Caco-2 (cell line): ENCODE measurements at regions not wholly inside any gene's neighbourhood (a gene's known extent, or its start where the extent isn't known, plus 50 kb on each side); places are given as distances from the start of the nearest gene placed in this dataset.

Experiments
- BruUV-seq: library from RNA; stranded (reverse); fragments of 400-500 nt; replicated peaks from 2 replicates; lab custom pipeline; 2021; lab: Mats Ljungman, UMichigan
- CTCF ChIA-PET: fragments of 300-600 bp; sonication (Branson Sonifier 250); formaldehyde crosslinking; loops from one replicate; lab custom pipeline; 2022; ENCODE audit warnings: antibody characterized with exemption; lab: Charles Lee
- POLR2A ChIA-PET: fragments of 300-600 bp; sonication (Branson Sonifier 250); formaldehyde crosslinking; loops from one replicate; lab custom pipeline; 2022; ENCODE audit warnings: antibody characterized with exemption; lab: Charles Lee
- DNase-seq, 2 experiments: peaks; one replicate each; pipeline versions ENCODE4 v3.0.0 to v3.0.0-alpha.2; 2020 to 2022
- H3K27me3 ChIP-seq: replicated peaks from 2 replicates; pipeline ENCODE4 v1.6.0; 2011; ENCODE audit warnings: low read length; ENCODE audit not compliant: control insufficient read depth, insufficient read depth
- H3K36me3 ChIP-seq: 2 replicates; pipeline ENCODE4 v1.5.1; 2011; ENCODE audit warnings: low read length; ENCODE audit not compliant: control insufficient read depth, insufficient read depth
- H3K4me1 ChIP-seq: fragments of 250-450 bp; sonication (Bioruptor Pico); 2 replicates; pipeline ENCODE4 v1.5.1; 2020; ENCODE audit warnings: mild to moderate bottlenecking
- H3K4me3 ChIP-seq: 2 replicates; pipeline ENCODE4 v1.5.1; 2011; ENCODE audit warnings: low read depth, mild to moderate bottlenecking, control low read depth, low read length
- H3K9me3 ChIP-seq: fragments of 250-450 bp; sonication (Bioruptor Pico); 2 replicates; pipeline ENCODE4 v1.5.1; 2020; ENCODE audit warnings: mild to moderate bottlenecking, moderate library complexity
- H3K27ac Mint-ChIP-seq: one replicate; pipeline ENCODE4 v1.8.0; 2022; ENCODE audit warnings: mixed read lengths; ENCODE audit not compliant: unreplicated experiment
- H3K27me3 Mint-ChIP-seq: one replicate; pipeline ENCODE4 v1.8.0; 2022; ENCODE audit warnings: mixed read lengths; ENCODE audit not compliant: insufficient read depth, unreplicated experiment
- H3K36me3 Mint-ChIP-seq: one replicate; pipeline ENCODE4 v1.8.0; 2022; ENCODE audit warnings: mild to moderate bottlenecking, mixed read lengths; ENCODE audit not compliant: insufficient read depth, unreplicated experiment
- H3K4me1 Mint-ChIP-seq: one replicate; pipeline ENCODE4 v1.8.0; 2022; ENCODE audit warnings: low read depth, mixed read lengths; ENCODE audit not compliant: unreplicated experiment
- H3K4me3 Mint-ChIP-seq: one replicate; pipeline ENCODE4 v1.8.0; 2022; ENCODE audit warnings: mild to moderate bottlenecking, moderate library complexity, mixed read lengths; ENCODE audit not compliant: unreplicated experiment
- H3K9me3 Mint-ChIP-seq: one replicate; pipeline ENCODE4 v1.8.0; 2022; ENCODE audit warnings: mixed read lengths; ENCODE audit not compliant: unreplicated experiment
- intact Hi-C: fragments of 100-400 bp; cut with micrococcal nuclease; formaldehyde crosslinking; loops from one replicate; pipeline ENCODE4 v1.10.0; 2022; ENCODE audit not compliant: unreplicated experiment
- TF ChIP-seq, protein P1 (sequence below), 2 experiments: fragments of 200-600 bp in 1 of 2; IDR thresholded peaks; 1 replicate in 1 of 2; 2 replicates in 1 of 2; pipeline versions ENCODE4 v1.5.1 to v1.8.0; 2011 to 2022; ENCODE audit warnings: antibody characterized with exemption in 1 of 2, control low read depth in 1 of 2, inconsistent platforms in 1 of 2, low read depth in 1 of 2, low read length in 1 of 2, mild to moderate bottlenecking in 1 of 2, moderate library complexity in 1 of 2; ENCODE audit not compliant: insufficient read depth in 1 of 2, severe bottlenecking in 1 of 2, unreplicated experiment in 1 of 2

DNA sequence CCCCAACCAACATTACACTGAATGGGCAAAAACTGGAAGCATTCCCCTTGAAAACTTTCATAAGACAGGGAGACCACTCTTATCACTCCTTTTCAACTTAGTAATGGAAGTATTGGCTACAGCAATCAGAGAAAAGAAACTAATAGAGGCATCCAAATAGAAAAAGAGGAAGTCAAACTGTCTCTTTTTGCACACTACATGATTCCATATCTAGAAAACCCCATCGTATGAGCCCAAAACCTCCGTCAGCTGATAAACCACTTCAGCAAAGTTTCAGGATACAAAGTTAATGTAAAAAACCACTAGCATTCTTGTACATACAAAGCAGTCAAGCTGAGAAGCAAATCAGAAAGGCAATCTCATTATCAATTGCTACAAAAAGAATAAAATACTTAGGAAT, 580.4 kb upstream of the PTCHD4 start:
- POLR2A ChIA-PET, result no interaction called here
- intact Hi-C loops, result no loop called here

DNA sequence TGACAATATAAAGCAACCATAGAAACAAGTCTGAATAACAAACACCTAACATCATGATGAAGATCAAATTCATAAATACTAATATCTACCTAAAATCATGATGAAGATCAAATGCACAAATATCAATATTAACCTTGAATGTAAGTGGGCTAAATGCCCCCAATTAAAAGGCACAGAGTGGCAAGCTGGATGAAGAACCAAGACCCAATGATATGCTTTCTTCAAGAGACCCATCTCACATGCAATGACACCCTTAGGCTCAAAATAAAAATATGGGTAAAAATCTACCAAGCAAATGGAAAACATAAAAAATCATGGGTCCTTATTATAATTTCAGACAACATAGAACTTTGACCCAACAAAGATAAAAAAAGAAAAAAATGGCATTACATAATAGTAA, 578.5 kb upstream of the PTCHD4 start:
- no peaks in the 10 kb centered on the region for H3K36me3 ChIP-seq
- POLR2A ChIA-PET, result no interaction called here
- H3K9me3 Mint-ChIP-seq, result peaks cover 19% of the 10 kb centered on the region
- TF ChIP-seq, protein P1, sequence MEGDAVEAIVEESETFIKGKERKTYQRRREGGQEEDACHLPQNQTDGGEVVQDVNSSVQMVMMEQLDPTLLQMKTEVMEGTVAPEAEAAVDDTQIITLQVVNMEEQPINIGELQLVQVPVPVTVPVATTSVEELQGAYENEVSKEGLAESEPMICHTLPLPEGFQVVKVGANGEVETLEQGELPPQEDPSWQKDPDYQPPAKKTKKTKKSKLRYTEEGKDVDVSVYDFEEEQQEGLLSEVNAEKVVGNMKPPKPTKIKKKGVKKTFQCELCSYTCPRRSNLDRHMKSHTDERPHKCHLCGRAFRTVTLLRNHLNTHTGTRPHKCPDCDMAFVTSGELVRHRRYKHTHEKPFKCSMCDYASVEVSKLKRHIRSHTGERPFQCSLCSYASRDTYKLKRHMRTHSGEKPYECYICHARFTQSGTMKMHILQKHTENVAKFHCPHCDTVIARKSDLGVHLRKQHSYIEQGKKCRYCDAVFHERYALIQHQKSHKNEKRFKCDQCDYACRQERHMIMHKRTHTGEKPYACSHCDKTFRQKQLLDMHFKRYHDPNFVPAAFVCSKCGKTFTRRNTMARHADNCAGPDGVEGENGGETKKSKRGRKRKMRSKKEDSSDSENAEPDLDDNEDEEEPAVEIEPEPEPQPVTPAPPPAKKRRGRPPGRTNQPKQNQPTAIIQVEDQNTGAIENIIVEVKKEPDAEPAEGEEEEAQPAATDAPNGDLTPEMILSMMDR (IDR thresholded peaks at IDR 0.05; ENCODE audit: insufficient read depth in 1 of 2, low read depth in 1 of 2, low read length in 1 of 2, severe bottlenecking in 1 of 2, unreplicated experiment in 1 of 2), result no peak
- H3K36me3 Mint-ChIP-seq, result no peaks in the 10 kb centered on the region
- BruUV-seq, result no TSS peak
- intact Hi-C loops, result no loop called here
- CTCF ChIA-PET, result no interaction called here
- no peak overlapping the region for H3K4me3 Mint-ChIP-seq
- H3K4me1 ChIP-seq, result no peaks in the 10 kb centered on the region
- H3K27me3 Mint-ChIP-seq, result no peaks in the 10 kb centered on the region
- no peak for DNase-seq
- no peaks in the 10 kb centered on the region for H3K4me1 Mint-ChIP-seq
- H3K27ac Mint-ChIP-seq, result no peak overlapping the region
- H3K4me3 ChIP-seq, result no peak overlapping the region
- no peaks in the 10 kb centered on the region for H3K9me3 ChIP-seq
- H3K27me3 ChIP-seq, result no peaks in the 10 kb centered on the region

More for the DNA sequence above, 580.4 kb upstream of the PTCHD4 start:
- Mint-ChIP-seq H3K9me3 (peaks cover 10% of the 10 kb centered on the region), H3K4me1 (no peaks in the 10 kb centered on the region), H3K27me3 (no peaks in the 10 kb centered on the region), H3K27ac (no peak overlapping the region), H3K36me3 (no peaks in the 10 kb centered on the region), H3K4me3 (no peak overlapping the region)
- BruUV-seq, result no TSS peak
- Histone ChIP-seq H3K4me3 (no peak overlapping the region), H3K9me3 (no peaks in the 10 kb centered on the region), H3K27me3 (no peaks in the 10 kb centered on the region), H3K36me3 (no peaks in the 10 kb centered on the region), H3K4me1 (no peaks in the 10 kb centered on the region)
- DNase-seq, result no peak
- CTCF ChIA-PET, result no interaction called here
- TF ChIP-seq, protein P1 (IDR thresholded peaks at IDR 0.05; ENCODE audit: insufficient read depth in 1 of 2, low read depth in 1 of 2, low read length in 1 of 2, severe bottlenecking in 1 of 2, unreplicated experiment in 1 of 2), result no peak

DNA sequence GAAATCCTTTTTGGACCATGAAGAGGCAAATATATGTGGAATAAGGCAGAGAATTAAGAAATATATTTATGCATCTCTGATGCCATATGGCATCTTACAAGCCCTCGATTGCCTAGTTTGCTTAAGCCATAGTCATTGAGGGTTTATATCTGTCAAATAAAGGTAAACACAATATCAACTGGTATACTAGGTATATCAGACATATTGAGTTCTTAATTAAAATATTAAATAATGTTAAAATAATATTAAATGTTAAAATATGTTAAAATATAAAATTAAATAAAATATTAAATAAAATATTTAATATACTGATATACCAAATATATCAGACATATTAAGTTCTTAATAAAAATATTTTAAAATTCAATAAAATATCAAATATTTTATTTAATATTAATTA, 567.4 kb upstream of the PTCHD4 start:
- Histone ChIP-seq H3K4me1 (no peaks in the 10 kb centered on the region), H3K36me3 (no peaks in the 10 kb centered on the region), H3K27me3 (no peaks in the 10 kb centered on the region), H3K4me3 (no peak overlapping the region), H3K9me3 (no peaks in the 10 kb centered on the region)
- TF ChIP-seq, protein P1 (IDR thresholded peaks at IDR 0.05; ENCODE audit: insufficient read depth in 1 of 2, low read depth in 1 of 2, low read length in 1 of 2, severe bottlenecking in 1 of 2, unreplicated experiment in 1 of 2), result no peak
- POLR2A ChIA-PET, result no interaction called here
- no peaks in the 10 kb centered on the region for H3K9me3 Mint-ChIP-seq
- H3K4me1 Mint-ChIP-seq, result no peaks in the 10 kb centered on the region
- CTCF ChIA-PET, result no interaction called here
- no peaks in the 10 kb centered on the region for H3K36me3 Mint-ChIP-seq
- no peaks in the 10 kb centered on the region for H3K27me3 Mint-ChIP-seq
- no peak for DNase-seq
- intact Hi-C loops, result no loop called here
- no TSS peak for BruUV-seq
- no peak overlapping the region for H3K27ac Mint-ChIP-seq
- no peak overlapping the region for H3K4me3 Mint-ChIP-seq
